Spinal cord (tissue), 9 donors: ENCODE measurements at regions not wholly inside any gene's neighbourhood (a gene's known extent, or its start where the extent isn't known, plus 50 kb on each side); places are given as distances from the start of the nearest gene placed in this dataset.

Experiments used
- DNase-seq, 6 donors: peaks; one replicate each; pipeline versions ENCODE4 v3.0.0 to v3.0.0-alpha.2; 2013 to 2015; ENCODE audit warnings: low spot score in 6 of 6, low read depth in 4 of 6
- H3K27ac ChIP-seq: one replicate; pipeline ENCODE4 v1.5.1; 2013; ENCODE audit warnings: low read depth, low read length, control low read depth
- H3K27me3 ChIP-seq: one replicate; pipeline ENCODE4 v1.6.1; 2013; ENCODE audit warnings: low read length; ENCODE audit not compliant: control insufficient read depth, insufficient read depth
- H3K36me3 ChIP-seq: one replicate; pipeline ENCODE4 v1.6.1; 2013; ENCODE audit warnings: low read length; ENCODE audit not compliant: control insufficient read depth, insufficient read depth
- H3K4me1 ChIP-seq: one replicate; pipeline ENCODE4 v1.6.1; 2013; ENCODE audit warnings: low read length; ENCODE audit not compliant: control insufficient read depth, insufficient read depth
- H3K4me3 ChIP-seq: one replicate; pipeline ENCODE4 v1.5.1; 2013; ENCODE audit warnings: low read depth, low read length, control low read depth
- H3K9me3 ChIP-seq: one replicate; pipeline ENCODE4 v1.6.1; 2013; ENCODE audit warnings: low read length; ENCODE audit not compliant: control insufficient read depth, insufficient read depth
- WGBS: methylation state at CpG from one replicate; pipeline ENCODE4 v1.1.5; 2013; ENCODE audit warnings: missing lambda C conversion rate; ENCODE audit not compliant: insufficient coverage; 5-methylcytosine and 5-hydroxymethylcytosine counted together
- donor health status: healthy.

GRCh38 chr2:188645986-188646385 lies 328.2 kb upstream of the COL3A1 start:
- WGBS: no CpG with 5 or more reads among the region's 2 CpGs
- H3K36me3 ChIP-seq: no peaks in the 10 kb centered on the region
- no peaks in the 10 kb centered on the region for H3K27me3 ChIP-seq
- H3K4me3 ChIP-seq: no peak overlapping the region
- no peak overlapping the region for H3K27ac ChIP-seq
- H3K9me3 ChIP-seq: no peaks in the 10 kb centered on the region
- no peak for DNase-seq
- H3K4me1 ChIP-seq: no peaks in the 10 kb centered on the region

GRCh38 chr2:188647430-188648070 lies 326.6 kb upstream of the COL3A1 start:
- no peak overlapping the region for H3K27ac ChIP-seq
- no peaks in the 10 kb centered on the region for H3K4me1 ChIP-seq
- no CpG with 5 or more reads among the region's 3 CpGs for WGBS
- no peaks in the 10 kb centered on the region for H3K27me3 ChIP-seq
- DNase-seq: no peak
- no peaks in the 10 kb centered on the region for H3K36me3 ChIP-seq
- H3K4me3 ChIP-seq: no peak overlapping the region
- no peaks in the 10 kb centered on the region for H3K9me3 ChIP-seq

GRCh38 chr2:188659656-188660406 lies 314.3 kb upstream of the COL3A1 start:
- no peak for DNase-seq
- WGBS: no CpG with 5 or more reads among the region's 1 CpG

GRCh38 chr2:188663301-188663700 lies 310.9 kb upstream of the COL3A1 start:
- Histone ChIP-seq H3K36me3 (no peaks in the 10 kb centered on the region), H3K27ac (no peak overlapping the region), H3K27me3 (no peaks in the 10 kb centered on the region), H3K4me1 (no peaks in the 10 kb centered on the region), H3K4me3 (no peak overlapping the region), H3K9me3 (no peaks in the 10 kb centered on the region)
- 80% methylated on average over 1 of the region's 2 CpGs for WGBS
- DNase-seq: no peak

More at GRCh38 chr2:188659656-188660406, 314.3 kb upstream of the COL3A1 start:
- Histone ChIP-seq H3K9me3 (no peaks in the 10 kb centered on the region), H3K4me3 (no peak overlapping the region), H3K27ac (no peak overlapping the region), H3K27me3 (no peaks in the 10 kb centered on the region), H3K36me3 (no peaks in the 10 kb centered on the region), H3K4me1 (no peaks in the 10 kb centered on the region)

GRCh38 chr2:188664416-188664815 lies 309.8 kb upstream of the COL3A1 start:
- Histone ChIP-seq H3K36me3 (no peaks in the 10 kb centered on the region), H3K4me3 (no peak overlapping the region), H3K9me3 (no peaks in the 10 kb centered on the region), H3K27me3 (no peaks in the 10 kb centered on the region), H3K4me1 (no peaks in the 10 kb centered on the region), H3K27ac (peak overlapping the region; percentile 21)
- WGBS: no CpG with 5 or more reads among the region's 2 CpGs
- no peak for DNase-seq

GRCh38 chr2:188664951-188665595 lies 309.1 kb upstream of the COL3A1 start:
- Histone ChIP-seq H3K27ac (no peak overlapping the region), H3K36me3 (no peaks in the 10 kb centered on the region), H3K27me3 (no peaks in the 10 kb centered on the region), H3K9me3 (no peaks in the 10 kb centered on the region), H3K4me3 (no peak overlapping the region), H3K4me1 (no peaks in the 10 kb centered on the region)
- no CpG with 5 or more reads among the region's 3 CpGs for WGBS
- no peak for DNase-seq

- no peaks in the 10 kb centered on the region for H3K36me3 ChIP-seq
- H3K27ac ChIP-seq: no peak overlapping the region
- H3K9me3 ChIP-seq: no peaks in the 10 kb centered on the region
- DNase-seq: no peak
- H3K4me1 ChIP-seq: no peaks in the 10 kb centered on the region
- no peak overlapping the region for H3K4me3 ChIP-seq
- no peaks in the 10 kb centered on the region for H3K27me3 ChIP-seq
These were observed 308.4 kb upstream of the COL3A1 start for GRCh38 chr2:188665727-188666304.

- no peaks in the 10 kb centered on the region for H3K27me3 ChIP-seq
- no peaks in the 10 kb centered on the region for H3K4me1 ChIP-seq
- H3K27ac ChIP-seq: no peak overlapping the region
- no peaks in the 10 kb centered on the region for H3K9me3 ChIP-seq
- no peak for DNase-seq
- no peak overlapping the region for H3K4me3 ChIP-seq
- no peaks in the 10 kb centered on the region for H3K36me3 ChIP-seq
These were observed 307.7 kb upstream of the COL3A1 start for GRCh38 chr2:188666503-188666902.

GRCh38 chr2:188668017-188668680 lies 306.0 kb upstream of the COL3A1 start:
- no CpG with 5 or more reads among the region's 4 CpGs for WGBS
- DNase-seq: peak in 2 of 6 donors; percentile 2 to 54
- H3K36me3 ChIP-seq: no peaks in the 10 kb centered on the region
- H3K4me1 ChIP-seq: no peaks in the 10 kb centered on the region
- H3K9me3 ChIP-seq: no peaks in the 10 kb centered on the region
- no peak overlapping the region for H3K4me3 ChIP-seq
- H3K27ac ChIP-seq: no peak overlapping the region
- no peaks in the 10 kb centered on the region for H3K27me3 ChIP-seq
